ENCODE measurements at regions not wholly inside any gene's neighbourhood (a gene's known extent, or its start where the extent isn't known, plus 50 kb on each side); places are given as distances from the start of the nearest gene placed in this dataset.

GRCh38 chr1:55618199-55618598 lies 403.0 kb upstream of the USP24 start:
- H3K27ac ChIP-seq, result no peak overlapping the region
- TF ChIP-seq CTCF (IDR thresholded peaks at IDR 0.05), result no peak
- TF ChIP-seq ZFX (IDR thresholded peaks at IDR 0.05; ENCODE audit: borderline replicate concordance), result no peak

GRCh38 chr1:55617288-55617982 lies 402.3 kb upstream of the USP24 start:
- TF ChIP-seq ZFX (IDR thresholded peaks at IDR 0.05; ENCODE audit: borderline replicate concordance), result no peak
- no peak overlapping the region for H3K27ac ChIP-seq

GRCh38 chr1:55612988-55613387 lies 397.8 kb upstream of the USP24 start:
- H3K27ac ChIP-seq, result no peak overlapping the region
- TF ChIP-seq CTCF (IDR thresholded peaks at IDR 0.05), result no peak

GRCh38 chr1:55611123-55611522 lies 396.0 kb upstream of the USP24 start:
- TF ChIP-seq CTCF (IDR thresholded peaks at IDR 0.05) (no peak), ZFX (IDR thresholded peaks at IDR 0.05; ENCODE audit: borderline replicate concordance) (no peak)
- H3K27ac ChIP-seq, result no peak overlapping the region

GRCh38 chr1:55610203-55610602 lies 395.0 kb upstream of the USP24 start:
- no peak overlapping the region for H3K27ac ChIP-seq
- no peak for TF ChIP-seq ZFX (IDR thresholded peaks at IDR 0.05; ENCODE audit: borderline replicate concordance)
- no peak for TF ChIP-seq CTCF (IDR thresholded peaks at IDR 0.05)

GRCh38 chr1:55609630-55610029 lies 394.5 kb upstream of the USP24 start:
- no peak overlapping the region for H3K27ac ChIP-seq
- no peak for TF ChIP-seq ZFX (IDR thresholded peaks at IDR 0.05; ENCODE audit: borderline replicate concordance)
- TF ChIP-seq CTCF (IDR thresholded peaks at IDR 0.05), result no peak

- H3K27ac ChIP-seq, result no peak overlapping the region
Observed at GRCh38 chr1:55605155-55605554, 390.0 kb upstream of the USP24 start.

More at GRCh38 chr1:55605155-55605554, 390.0 kb upstream of the USP24 start:
- no peak for TF ChIP-seq CTCF (IDR thresholded peaks at IDR 0.05)
- no peak for TF ChIP-seq ZFX (IDR thresholded peaks at IDR 0.05; ENCODE audit: borderline replicate concordance)

Data from 22Rv1 (cell line).